ENCODE measurements at regions not wholly inside any gene's neighbourhood (a gene's known extent, or its start where the extent isn't known, plus 50 kb on each side); places are given as distances from the start of the nearest gene placed in this dataset.

DNA sequence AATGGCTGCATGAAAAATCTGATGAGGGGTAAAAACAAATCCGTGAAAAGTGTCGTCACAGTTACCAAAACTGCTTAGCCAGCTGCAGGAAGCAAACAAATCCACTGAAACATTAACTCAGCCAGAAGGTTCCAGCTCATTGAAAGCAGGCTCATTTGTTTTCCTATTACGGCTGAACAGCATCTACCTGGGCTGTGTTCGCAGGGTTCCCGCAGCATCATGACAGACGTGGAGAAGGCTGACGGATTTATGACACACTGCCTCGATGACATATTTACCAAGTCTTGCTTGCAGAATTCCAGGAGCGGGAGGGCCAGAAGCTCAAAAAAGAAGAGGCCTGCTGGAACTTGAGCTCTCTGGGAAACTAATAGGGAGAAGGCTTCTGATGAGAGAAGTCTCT is 781.1 kb downstream of the RAB28 start:
- no peaks in the 10 kb centered on the region for H3K9me2 ChIP-seq (ENCODE audit: insufficient read depth)
- no peaks in the 10 kb centered on the region for H3K4me1 ChIP-seq (ENCODE audit: control insufficient read depth in 1 of 2, insufficient read depth in 2 of 2, low read length in 2 of 2)
- DNase-seq (ENCODE audit: low read depth, low spot score) (no peak), ATAC-seq (no peak)
- ChIA-PET POLR2A (no interaction called here), RAD21 (ENCODE audit: low non-redundant PET in 1 of 2, low total read pairs in 2 of 2, uncharacterized antibody in 2 of 2, unreplicated experiment in 2 of 2) (no interaction called here), CTCF (no interaction called here)
- no peak for TF ChIP-seq POLR2AphosphoS5 (IDR thresholded peaks at IDR 0.05; ENCODE audit: low read depth, low read length)
- no peak for TF ChIP-seq EZH2 (IDR thresholded peaks at IDR 0.05)
- TF ChIP-seq CEBPB (IDR thresholded peaks at IDR 0.05; ENCODE audit: low read depth), result no peak
- no peak for TF ChIP-seq YY1 (IDR thresholded peaks at IDR 0.05; ENCODE audit: extremely low read depth, insufficient replicate concordance, low read depth, low read length)
- no peak for TF ChIP-seq CTCF (IDR thresholded peaks at IDR 0.05 in 2 of 3, conservative IDR thresholded peaks at IDR 0.05 in 1 of 3; ENCODE audit: borderline replicate concordance in 1 of 3, insufficient read depth in 1 of 3, low read depth in 2 of 3, low read length in 2 of 3)
- TF ChIP-seq CBX3 (IDR thresholded peaks at IDR 0.05; ENCODE audit: low read depth), result no peak
- no peak for TF ChIP-seq POLR2A (IDR thresholded peaks at IDR 0.05; ENCODE audit: borderline replicate concordance, extremely low read depth, insufficient read depth, insufficient read length)
- TF ChIP-seq, protein P1, sequence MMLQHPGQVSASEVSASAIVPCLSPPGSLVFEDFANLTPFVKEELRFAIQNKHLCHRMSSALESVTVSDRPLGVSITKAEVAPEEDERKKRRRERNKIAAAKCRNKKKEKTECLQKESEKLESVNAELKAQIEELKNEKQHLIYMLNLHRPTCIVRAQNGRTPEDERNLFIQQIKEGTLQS (IDR thresholded peaks at IDR 0.05), result no peak
- no peak for TF ChIP-seq EZH2phosphoT487 (IDR thresholded peaks at IDR 0.05; ENCODE audit: borderline replicate concordance)
- TF ChIP-seq, protein P2, sequence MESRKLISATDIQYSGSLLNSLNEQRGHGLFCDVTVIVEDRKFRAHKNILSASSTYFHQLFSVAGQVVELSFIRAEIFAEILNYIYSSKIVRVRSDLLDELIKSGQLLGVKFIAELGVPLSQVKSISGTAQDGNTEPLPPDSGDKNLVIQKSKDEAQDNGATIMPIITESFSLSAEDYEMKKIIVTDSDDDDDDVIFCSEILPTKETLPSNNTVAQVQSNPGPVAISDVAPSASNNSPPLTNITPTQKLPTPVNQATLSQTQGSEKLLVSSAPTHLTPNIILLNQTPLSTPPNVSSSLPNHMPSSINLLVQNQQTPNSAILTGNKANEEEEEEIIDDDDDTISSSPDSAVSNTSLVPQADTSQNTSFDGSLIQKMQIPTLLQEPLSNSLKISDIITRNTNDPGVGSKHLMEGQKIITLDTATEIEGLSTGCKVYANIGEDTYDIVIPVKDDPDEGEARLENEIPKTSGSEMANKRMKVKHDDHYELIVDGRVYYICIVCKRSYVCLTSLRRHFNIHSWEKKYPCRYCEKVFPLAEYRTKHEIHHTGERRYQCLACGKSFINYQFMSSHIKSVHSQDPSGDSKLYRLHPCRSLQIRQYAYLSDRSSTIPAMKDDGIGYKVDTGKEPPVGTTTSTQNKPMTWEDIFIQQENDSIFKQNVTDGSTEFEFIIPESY (IDR thresholded peaks at IDR 0.05; ENCODE audit: extremely low read depth, insufficient replicate concordance, low read length), result no peak
- TF ChIP-seq JUND (IDR thresholded peaks at IDR 0.05), result no peak
- TF ChIP-seq RAD21 (IDR thresholded peaks at IDR 0.05; ENCODE audit: low read depth), result no peak
- TF ChIP-seq ELF1 (IDR thresholded peaks at IDR 0.05; ENCODE audit: borderline replicate concordance, low read depth), result no peak
- TF ChIP-seq ZFX (IDR thresholded peaks at IDR 0.05), result no peak
- TF ChIP-seq FOSL1 (IDR thresholded peaks at IDR 0.05; ENCODE audit: low read depth), result no peak
- no peak overlapping the region for H3K27ac ChIP-seq (ENCODE audit: low read depth, low read length)
- no peaks in the 10 kb centered on the region for H3K27me3 ChIP-seq (ENCODE audit: insufficient read depth, low read length)
- no peak overlapping the region for H3K4me3 ChIP-seq (replicated peaks in 1 of 2; ENCODE audit: low read depth in 1 of 2, low read length in 2 of 2)
- H3K9ac ChIP-seq (ENCODE audit: low read length), result no peak overlapping the region
- no peaks in the 10 kb centered on the region for H3K79me2 ChIP-seq (ENCODE audit: insufficient read depth, low read length)
- no peak overlapping the region for H2AFZ ChIP-seq (ENCODE audit: low read depth, low read length, poor library complexity, severe bottlenecking)
- no TSS peak for BruUV-seq (replicated peaks)
- no peaks in the 10 kb centered on the region for H3K36me3 ChIP-seq (ENCODE audit: control insufficient read depth in 1 of 2, insufficient read depth in 2 of 2, low read length in 2 of 2)
- no peaks in the 10 kb centered on the region for H4K20me1 ChIP-seq (ENCODE audit: insufficient read depth)
- intact Hi-C loops (cut with micrococcal nuclease), result no loop called here
- no peak overlapping the region for H3K4me2 ChIP-seq (ENCODE audit: low read length)
- H3K9me3 ChIP-seq (ENCODE audit: control insufficient read depth in 1 of 2, insufficient read depth in 1 of 2, low read depth in 1 of 2, low read length in 2 of 2), result no peaks in the 10 kb centered on the region
